Endothelial cell of umbilical vein (primary cell): ENCODE measurements at regions not wholly inside any gene's neighbourhood (a gene's known extent, or its start where the extent isn't known, plus 50 kb on each side); places are given as distances from the start of the nearest gene placed in this dataset.

Experiments used
- BruUV-seq: library from RNA; stranded (reverse); fragments of 400-500 nt; replicated peaks from 2 replicates; lab custom pipeline; 2021; lab: Mats Ljungman, UMichigan
- CTCF ChIA-PET: fragments of 300-600, 350-600 bp; sonication (Branson Sonifier 250); formaldehyde crosslinking; loops from one replicate; lab custom pipeline; 2021; ENCODE audit warnings: antibody characterized with exemption, inconsistent platforms; lab: Charles Lee
- POLR2A ChIA-PET: fragments of 300-600, 350-600 bp; sonication (Branson Sonifier 250); formaldehyde crosslinking; loops from one replicate; lab custom pipeline; 2021; ENCODE audit warnings: antibody characterized with exemption, inconsistent platforms; lab: Charles Lee
- DNase-seq: peaks from one replicate; pipeline ENCODE4 v3.0.0-alpha.2; 2011; ENCODE audit warnings: low read depth, low spot score
- FAIRE-seq: peaks from 2 replicates; lab custom pipeline; 2011; peaks lifted over from hg19 to GRCh38; lab: Jason Lieb, UNC
- H2AFZ ChIP-seq: 2 replicates; pipeline ENCODE4 v1.6.0; 2012; ENCODE audit warnings: low read depth, low read length, control low read depth, inconsistent platforms
- H3K27ac ChIP-seq: 2 replicates; pipeline ENCODE4 v1.5.1; 2011; ENCODE audit warnings: low read depth, mild to moderate bottlenecking, control low read depth, low read length, moderate library complexity; ENCODE audit not compliant: insufficient read depth
- H3K27me3 ChIP-seq, 2 experiments: 2 replicates each; pipeline versions ENCODE4 v1.6.0 to v1.6.1; 2011; ENCODE audit warnings: low read length in 2 of 2, mixed read lengths in 1 of 2; ENCODE audit not compliant: control insufficient read depth in 2 of 2, insufficient read depth in 2 of 2
- H3K36me3 ChIP-seq, 2 experiments: 2 replicates in 1 of 2; 3 replicates in 1 of 2; pipeline ENCODE4 v1.5.1; 2011; ENCODE audit warnings: low read length in 2 of 2, mild to moderate bottlenecking in 1 of 2, moderate library complexity in 1 of 2; ENCODE audit not compliant: control insufficient read depth in 2 of 2, insufficient read depth in 2 of 2; ENCODE audit errors: extremely low read depth in 1 of 2
- H3K4me1 ChIP-seq: 3 replicates; pipeline ENCODE4 v1.5.1; 2011; ENCODE audit warnings: mild to moderate bottlenecking, low read length; ENCODE audit not compliant: control insufficient read depth, insufficient read depth; ENCODE audit errors: extremely low read depth
- H3K4me2 ChIP-seq: 2 replicates; pipeline ENCODE4 v1.6.1; 2011; ENCODE audit warnings: low read length, control low read depth, mixed read lengths; ENCODE audit not compliant: insufficient read depth
- H3K4me3 ChIP-seq, 3 experiments: fragments of 200-600 bp in 1 of 3; sonication (generic), shearing (Covaris generic) in 1 of 3; replicated peaks in 1 of 3; 2 replicates each; pipeline ENCODE4 v1.5.1; 2011 to 2016; ENCODE audit warnings: control low read depth in 3 of 3, low read length in 3 of 3, mild to moderate bottlenecking in 2 of 3, inconsistent platforms in 1 of 3, low read depth in 1 of 3, moderate library complexity in 1 of 3; ENCODE audit not compliant: insufficient read depth in 1 of 3
- H3K79me2 ChIP-seq: 2 replicates; pipeline ENCODE4 v1.6.0; 2012; ENCODE audit warnings: low read length, inconsistent platforms; ENCODE audit not compliant: control insufficient read depth, insufficient read depth
- H3K9ac ChIP-seq: replicated peaks from 2 replicates; pipeline ENCODE3; 2011; ENCODE audit warnings: low read length, control low read depth; ENCODE audit not compliant: insufficient read depth; ENCODE audit errors: extremely low read depth
- H3K9me1 ChIP-seq: replicated peaks from 3 replicates; pipeline ENCODE4 v1.6.0; 2011; ENCODE audit warnings: mild to moderate bottlenecking, low read length; ENCODE audit not compliant: control insufficient read depth, insufficient read depth; ENCODE audit errors: extremely low read depth
- H3K9me3 ChIP-seq: replicated peaks from 2 replicates; pipeline ENCODE4 v1.5.1; 2012; ENCODE audit warnings: low read length, inconsistent platforms; ENCODE audit not compliant: control insufficient read depth, insufficient read depth
- H4K20me1 ChIP-seq: replicated peaks from 2 replicates; pipeline ENCODE3; 2011; ENCODE audit warnings: mild to moderate bottlenecking, low read length; ENCODE audit not compliant: control insufficient read depth, insufficient read depth; ENCODE audit errors: extremely low read depth
- CTCF ChIP-seq, 2 donors: IDR thresholded peaks; 1 replicate in 1 of 2; 2 replicates in 1 of 2; pipeline ENCODE4 v1.5.1; 2011; ENCODE audit warnings: low read length in 2 of 2, mild to moderate bottlenecking in 2 of 2, moderate library complexity in 2 of 2, control low read depth in 1 of 2, inconsistent platforms in 1 of 2, low read depth in 1 of 2; ENCODE audit not compliant: insufficient read depth in 1 of 2; ENCODE audit errors: extremely low read depth in 1 of 2
- EZH2 ChIP-seq: IDR thresholded peaks from 2 replicates; pipeline ENCODE4 v1.6.1; 2012; ENCODE audit warnings: borderline replicate concordance, low read depth, mild to moderate bottlenecking, moderate library complexity, low read length, inconsistent platforms; ENCODE audit not compliant: severe bottlenecking
- FOS ChIP-seq: IDR thresholded peaks from 2 replicates; pipeline ENCODE4 v1.6.1; 2011; ENCODE audit warnings: mild to moderate bottlenecking, low read length, moderate library complexity, borderline replicate concordance; ENCODE audit not compliant: insufficient read depth
- GATA2 ChIP-seq: IDR thresholded peaks from 2 replicates; pipeline ENCODE4 v1.7.0; 2011; ENCODE audit warnings: low read depth, mild to moderate bottlenecking, moderate library complexity, mixed read lengths, low read length; ENCODE audit not compliant: insufficient read length, insufficient read depth
- JUN ChIP-seq: IDR thresholded peaks from 2 replicates; pipeline ENCODE4 v1.6.1; 2011; ENCODE audit warnings: borderline replicate concordance, low read depth; ENCODE audit not compliant: insufficient read length, insufficient read depth
- MAX ChIP-seq: IDR thresholded peaks from 2 replicates; pipeline ENCODE4 v1.6.1; 2011; ENCODE audit not compliant: insufficient read depth, insufficient read length
- MYC ChIP-seq: IDR thresholded peaks from one replicate; pipeline ENCODE4 v1.6.1; 2011; ENCODE audit warnings: mild to moderate bottlenecking, low read depth, low read length
- POLR2A ChIP-seq: IDR thresholded peaks from 2 replicates; pipeline ENCODE4 v1.6.1; 2012; ENCODE audit warnings: low read depth, mild to moderate bottlenecking, control low read depth, low read length
- POLR2AphosphoS5 ChIP-seq: IDR thresholded peaks from 2 replicates; pipeline ENCODE4 v1.6.1; 2012; ENCODE audit warnings: low read depth, mild to moderate bottlenecking, control low read depth, low read length, moderate library complexity; ENCODE audit not compliant: insufficient read depth
- dilution Hi-C: fragments of 300-500 bp; cut with MboI; formaldehyde crosslinking; loops from one replicate; pipeline ENCODE4 v1.15.0; 2019; ENCODE audit warnings: low sequenced_read_pairs; ENCODE audit not compliant: extremely low pct_ligation_motif_present
- intact Hi-C: fragments of 100-400 bp; cut with micrococcal nuclease; formaldehyde crosslinking; loops from one replicate; pipeline ENCODE4 v1.10.0; 2022

GRCh38 chr5:114898602-114899001 lies 271.1 kb downstream of the TRIM36 start:
- DNase-seq (no peak), FAIRE-seq (no peak)
- ChIA-PET POLR2A (no interaction called here), CTCF (no interaction called here)
- Histone ChIP-seq H3K4me2 (no peak overlapping the region), H2AFZ (no peak overlapping the region), H3K9ac (no peak overlapping the region), H3K27ac (no peak overlapping the region), H3K9me3 (no peaks in the 10 kb centered on the region), H3K4me1 (no peaks in the 10 kb centered on the region), H3K36me3 (no peaks in the 10 kb centered on the region), H4K20me1 (no peaks in the 10 kb centered on the region), H3K9me1 (no peaks in the 10 kb centered on the region), H3K4me3 (no peak overlapping the region), H3K79me2 (no peaks in the 10 kb centered on the region), H3K27me3 (no peaks in the 10 kb centered on the region)
- dilution Hi-C loops, result no loop called here
- intact Hi-C loops, result no loop called here
- BruUV-seq, result no TSS peak
- TF ChIP-seq MAX (no peak), GATA2 (no peak), CTCF (IDR thresholded peaks at IDR 0.05; ENCODE audit: extremely low read depth in 1 of 2, insufficient read depth in 1 of 2, low read depth in 1 of 2, low read length in 2 of 2) (no peak), POLR2A (no peak), FOS (no peak), MYC (no peak), EZH2 (no peak), POLR2AphosphoS5 (no peak), JUN (no peak)
